H1 (cell line): ENCODE measurements at regions not wholly inside any gene's neighbourhood (a gene's known extent, or its start where the extent isn't known, plus 50 kb on each side); places are given as distances from the start of the nearest gene placed in this dataset.

Source experiments
- CTCF ChIA-PET: fragments of 300-600 bp; sonication (Branson Sonifier 250); formaldehyde crosslinking; loops from one replicate; lab custom pipeline; 2021; ENCODE audit not compliant: partially characterized antibody; lab: Charles Lee
- POLR2A ChIA-PET: fragments of 300-600 bp; sonication (Branson Sonifier 250); formaldehyde crosslinking; loops from one replicate; lab custom pipeline; 2021; ENCODE audit warnings: inconsistent platforms; ENCODE audit not compliant: partially characterized antibody; lab: Charles Lee
- DNase-seq, 2 experiments: peaks; one replicate each; pipeline versions ENCODE4 v3.0.0 to v3.0.0-alpha.2; 2010 to 2022; ENCODE audit warnings: low spot score in 2 of 2, low read depth in 1 of 2, mixed read lengths in 1 of 2
- FAIRE-seq: peaks from 2 replicates; lab custom pipeline; 2011; peaks lifted over from hg19 to GRCh38; lab: Jason Lieb, UNC
- H2AFZ ChIP-seq: 2 replicates; pipeline ENCODE4 v1.8.1; 2012; ENCODE audit warnings: low read length, inconsistent platforms
- H2AK5ac ChIP-seq: 2 replicates; pipeline ENCODE4 v1.6.1; 2013; ENCODE audit warnings: low read depth, low read length
- H2BK120ac ChIP-seq: replicated peaks from 2 replicates; pipeline ENCODE3; 2013; ENCODE audit warnings: low read depth, low read length, inconsistent platforms
- H2BK12ac ChIP-seq: 2 replicates; pipeline ENCODE4 v1.6.1; 2013; ENCODE audit warnings: low read depth, low read length
- H2BK15ac ChIP-seq: 2 replicates; pipeline ENCODE4 v1.6.1; 2013; ENCODE audit warnings: low read length
- H2BK20ac ChIP-seq: 2 replicates; pipeline ENCODE4 v1.6.1; 2013; ENCODE audit warnings: low read length
- H2BK5ac ChIP-seq: 2 replicates; pipeline ENCODE4 v1.6.1; 2013; ENCODE audit warnings: low read depth, low read length
- H3K14ac ChIP-seq: 2 replicates; pipeline ENCODE4 v1.6.1; 2013; ENCODE audit warnings: inconsistent platforms; ENCODE audit not compliant: insufficient read length
- H3K18ac ChIP-seq: 2 replicates; pipeline ENCODE4 v1.6.1; 2013; ENCODE audit warnings: low read length; ENCODE audit errors: extremely low read depth
- H3K23ac ChIP-seq: 2 replicates; pipeline ENCODE4 v1.6.1; 2013; ENCODE audit warnings: inconsistent platforms; ENCODE audit not compliant: insufficient read length
- H3K23me2 ChIP-seq: 2 replicates; pipeline ENCODE4 v1.6.1; 2013; ENCODE audit warnings: low read depth, low read length
- H3K27ac ChIP-seq: 2 replicates; pipeline ENCODE4 v1.6.1; 2011; ENCODE audit warnings: low read depth, low read length, inconsistent platforms
- H3K27me3 ChIP-seq, 4 experiments: replicated peaks in 1 of 4; 1 replicate in 1 of 4; 2 replicates in 3 of 4; pipeline versions ENCODE4 v1.6.1 to v1.8.1; 2011 to 2013; ENCODE audit warnings: low read length in 3 of 4, mild to moderate bottlenecking in 3 of 4, inconsistent platforms in 2 of 4, mixed read lengths in 2 of 4, moderate library complexity in 1 of 4; ENCODE audit not compliant: control insufficient read depth in 3 of 4, insufficient read depth in 3 of 4; ENCODE audit errors: extremely low read depth in 1 of 4
- H3K36me3 ChIP-seq, 4 experiments: 2 replicates each; pipeline versions ENCODE4 v1.6.1 to v1.8.1; 2011 to 2013; ENCODE audit warnings: mild to moderate bottlenecking in 4 of 4, low read length in 3 of 4, moderate library complexity in 2 of 4, control low read depth in 1 of 4, inconsistent platforms in 1 of 4; ENCODE audit not compliant: insufficient read depth in 4 of 4, control insufficient read depth in 2 of 4
- H3K4ac ChIP-seq: replicated peaks from 2 replicates; pipeline ENCODE3; 2013; ENCODE audit warnings: low read length, low read depth, mixed read lengths, inconsistent platforms; ENCODE audit not compliant: insufficient read length
- H3K4me1 ChIP-seq, 4 experiments: replicated peaks in 1 of 4; 1 replicate in 1 of 4; 2 replicates in 3 of 4; pipeline versions ENCODE4 v1.6.1 to v1.8.1; 2011 to 2013; ENCODE audit warnings: low read length in 3 of 4, inconsistent platforms in 2 of 4, mixed read lengths in 1 of 4; ENCODE audit not compliant: insufficient read depth in 4 of 4, control insufficient read depth in 3 of 4
- H3K4me2 ChIP-seq, 2 experiments: 2 replicates each; pipeline versions ENCODE4 v1.6.1 to v1.8.1; 2011 to 2013; ENCODE audit warnings: low read depth in 2 of 2, low read length in 2 of 2, control low read depth in 1 of 2, inconsistent platforms in 1 of 2, mild to moderate bottlenecking in 1 of 2; ENCODE audit not compliant: insufficient read depth in 1 of 2
- H3K4me3 ChIP-seq, 4 experiments: fragments of 200-600, 300-600 bp in 1 of 4; sonication (generic), shearing (Covaris generic), sonication (Bioruptor Twin) in 1 of 4; 2 replicates each; pipeline versions ENCODE4 v1.5.1 to v1.8.1; 2011 to 2016; ENCODE audit warnings: low read length in 4 of 4, low read depth in 3 of 4, control low read depth in 2 of 4, inconsistent platforms in 2 of 4, mild to moderate bottlenecking in 2 of 4, mixed read lengths in 1 of 4, moderate library complexity in 1 of 4; ENCODE audit not compliant: insufficient read depth in 2 of 4; ENCODE audit errors: extremely low read depth in 1 of 4
- H3K56ac ChIP-seq: replicated peaks from 2 replicates; pipeline ENCODE3; 2013; ENCODE audit warnings: low read depth, mild to moderate bottlenecking, mixed read lengths, low read length, inconsistent platforms; ENCODE audit not compliant: insufficient read length
- H3K79me1 ChIP-seq: 2 replicates; pipeline ENCODE4 v1.6.1; 2013; ENCODE audit warnings: low read depth, low read length, control low read depth
- H3K79me2 ChIP-seq, 2 experiments: 2 replicates each; pipeline versions ENCODE4 v1.6.1 to v1.8.1; 2012 to 2013; ENCODE audit warnings: low read length in 2 of 2, mild to moderate bottlenecking in 2 of 2, inconsistent platforms in 1 of 2; ENCODE audit not compliant: insufficient read depth in 2 of 2, control insufficient read depth in 1 of 2
- H3K9ac ChIP-seq, 4 experiments: replicated peaks in 1 of 4; 1 replicate in 1 of 4; 2 replicates in 3 of 4; pipeline versions ENCODE4 v1.6.1 to v1.8.1; 2011 to 2013; ENCODE audit warnings: low read depth in 3 of 4, low read length in 3 of 4, control low read depth in 2 of 4, mild to moderate bottlenecking in 2 of 4, moderate library complexity in 2 of 4, inconsistent platforms in 1 of 4; ENCODE audit errors: extremely low read depth in 1 of 4
- H3K9me3 ChIP-seq, 2 experiments: 2 replicates each; pipeline versions ENCODE4 v1.6.1 to v1.8.1; 2012 to 2013; ENCODE audit warnings: mild to moderate bottlenecking in 2 of 2, moderate library complexity in 2 of 2, control low read depth in 1 of 2, inconsistent platforms in 1 of 2, low read depth in 1 of 2, low read length in 1 of 2, mixed read lengths in 1 of 2; ENCODE audit not compliant: insufficient read depth in 2 of 2
- H4K20me1 ChIP-seq, 2 experiments: replicated peaks in 1 of 2; 2 replicates each; pipeline versions ENCODE3 to v1.8.1; 2011 to 2013; ENCODE audit warnings: inconsistent platforms in 2 of 2, low read length in 2 of 2, mild to moderate bottlenecking in 1 of 2; ENCODE audit not compliant: insufficient read depth in 2 of 2, control insufficient read depth in 1 of 2
- H4K5ac ChIP-seq: 2 replicates; pipeline ENCODE4 v1.6.1; 2013; ENCODE audit warnings: low read length, low read depth, mixed read lengths, inconsistent platforms; ENCODE audit not compliant: insufficient read length
- H4K8ac ChIP-seq: 2 replicates; pipeline ENCODE4 v1.8.0; 2013; ENCODE audit warnings: mild to moderate bottlenecking, moderate library complexity, low read length, inconsistent platforms; ENCODE audit not compliant: insufficient read depth; ENCODE audit errors: extremely low read depth
- H4K91ac ChIP-seq: replicated peaks from 2 replicates; pipeline ENCODE3; 2013; ENCODE audit warnings: low read length, mixed read lengths, inconsistent platforms; ENCODE audit not compliant: insufficient read length
- CEBPB ChIP-seq: IDR thresholded peaks from 2 replicates; pipeline ENCODE4 v1.6.1; 2012; ENCODE audit warnings: low read depth, low read length
- CHD2 ChIP-seq: IDR thresholded peaks from 2 replicates; pipeline ENCODE4 v1.6.1; 2012; ENCODE audit warnings: low read length, improper control_type of control experiment
- CTCF ChIP-seq, 3 experiments: IDR thresholded peaks; 1 replicate in 2 of 3; 2 replicates in 1 of 3; pipeline versions ENCODE4 v1.5.1 to v1.6.1; 2011; ENCODE audit warnings: low read length in 3 of 3, mild to moderate bottlenecking in 3 of 3, inconsistent platforms in 2 of 3, low read depth in 1 of 3, moderate library complexity in 1 of 3; ENCODE audit not compliant: insufficient read depth in 1 of 3; ENCODE audit errors: control extremely low read depth in 1 of 3
- EZH2 ChIP-seq: fragments of 200-600 bp; sonication (generic); IDR thresholded peaks from 2 replicates; pipeline ENCODE4 v1.7.1; 2012; ENCODE audit warnings: low read depth, mild to moderate bottlenecking, moderate library complexity, low read length, inconsistent platforms; ENCODE audit not compliant: severe bottlenecking
- GTF2F1 ChIP-seq: IDR thresholded peaks from 2 replicates; pipeline ENCODE4 v1.6.1; 2012; ENCODE audit warnings: low read depth, low read length, improper control_type of control experiment, borderline replicate concordance
- JUN ChIP-seq: IDR thresholded peaks from 2 replicates; pipeline ENCODE4 v1.6.1; 2011; ENCODE audit warnings: low read depth, mild to moderate bottlenecking, improper control_type of control experiment, low read length
- KDM4A ChIP-seq: IDR thresholded peaks from one replicate; pipeline ENCODE4 v1.7.1; 2012; ENCODE audit warnings: low read depth, mild to moderate bottlenecking, moderate library complexity, low read length, inconsistent platforms; ENCODE audit not compliant: severe bottlenecking
- NRF1 ChIP-seq: IDR thresholded peaks from 2 replicates; pipeline ENCODE4 v1.6.1; 2011; ENCODE audit warnings: mild to moderate bottlenecking, low read depth, low read length, improper control_type of control experiment
- PHF8 ChIP-seq: fragments of 200-600 bp; sonication (generic); conservative IDR thresholded peaks from 2 replicates; pipeline ENCODE4 v1.7.1; 2012; ENCODE audit warnings: low read depth, mild to moderate bottlenecking, inconsistent platforms, low read length, moderate library complexity
- SIX5 ChIP-seq: IDR thresholded peaks from 2 replicates; pipeline ENCODE4 v1.6.1; 2011; ENCODE audit warnings: mild to moderate bottlenecking, low read depth, low read length
- SRF ChIP-seq: IDR thresholded peaks from 2 replicates; pipeline ENCODE4 v1.6.1; 2011; ENCODE audit warnings: mild to moderate bottlenecking, low read depth, low read length, moderate library complexity
- TAF1 ChIP-seq: IDR thresholded peaks from 2 replicates; pipeline ENCODE4 v1.6.1; 2011; ENCODE audit warnings: mild to moderate bottlenecking, low read depth, low read length
- TBP ChIP-seq: IDR thresholded peaks from 2 replicates; pipeline ENCODE4 v1.6.1; 2011; ENCODE audit warnings: low read depth, low read length, improper control_type of control experiment
- YY1 ChIP-seq: IDR thresholded peaks from 2 replicates; pipeline ENCODE4 v1.6.1; 2011; ENCODE audit warnings: low read depth, mild to moderate bottlenecking, low read length
- WGBS, 2 experiments: shearing (Covaris generic) in 1 of 2; methylation state at CpG; one replicate each; pipeline versions ENCODE4 v1.1.6 to v1.1.7; 2013 to 2015; ENCODE audit warnings: low lambda C conversion rate in 2 of 2, mixed read lengths in 2 of 2, inconsistent platforms in 1 of 2, low coverage in 1 of 2, missing lambda C conversion rate in 1 of 2; ENCODE audit not compliant: insufficient replicate concordance in 2 of 2, insufficient coverage in 1 of 2, insufficient read length in 1 of 2; ENCODE audit errors: extremely low coverage in 1 of 2, missing lambda C conversion rate in 1 of 2; 5-methylcytosine and 5-hydroxymethylcytosine counted together

- no peak overlapping the region for H4K91ac ChIP-seq
- FAIRE-seq (no peak), DNase-seq (no peak)
- peaks cover 0 to 6% (median 1%) of the 10 kb centered on the region in 4 experiments; a peak in 2 of 7 replicates for H3K4me1 ChIP-seq
- no peaks in the 10 kb centered on the region for H3K27me3 ChIP-seq
- H2BK15ac ChIP-seq: no peak overlapping the region
- no peak overlapping the region for H3K4me2 ChIP-seq
- H3K18ac ChIP-seq: no peak overlapping the region
- no peaks in the 10 kb centered on the region for H4K20me1 ChIP-seq
- H3K79me1 ChIP-seq: no peaks in the 10 kb centered on the region
- H3K23me2 ChIP-seq: no peaks in the 10 kb centered on the region
- CTCF ChIA-PET: no interaction called here
- H3K9ac ChIP-seq: no peak overlapping the region
- POLR2A ChIA-PET: no interaction called here
- 86% methylated on average over 2 of the region's 2 CpGs; no CpG with 5 or more reads in 1 of the 2 experiments for WGBS, 2 experiments
- H2BK5ac ChIP-seq: no peak overlapping the region
- H3K14ac ChIP-seq: no peak overlapping the region
- no peaks in the 10 kb centered on the region for H3K9me3 ChIP-seq
- H4K5ac ChIP-seq: no peak overlapping the region
- H3K27ac ChIP-seq: no peak overlapping the region
- no peak overlapping the region for H2AK5ac ChIP-seq
- H2AFZ ChIP-seq: no peak overlapping the region
- H3K79me2 ChIP-seq: no peaks in the 10 kb centered on the region
- H3K36me3 ChIP-seq: no peaks in the 10 kb centered on the region
- H3K4ac ChIP-seq: no peak overlapping the region
- H2BK12ac ChIP-seq: no peak overlapping the region
- H2BK120ac ChIP-seq: no peak overlapping the region
- H3K56ac ChIP-seq: no peak overlapping the region
- no peak overlapping the region for H3K23ac ChIP-seq
- no peak overlapping the region for H3K4me3 ChIP-seq
- no peak overlapping the region for H2BK20ac ChIP-seq
- H4K8ac ChIP-seq: no peak overlapping the region
- TF ChIP-seq TAF1 (no peak), SIX5 (no peak), JUN (no peak), NRF1 (no peak), TBP (no peak), EZH2 (no peak), CTCF (IDR thresholded peaks at IDR 0.05; ENCODE audit: control extremely low read depth in 1 of 3, insufficient read depth in 1 of 3, low read depth in 1 of 3, low read length in 3 of 3) (no peak), YY1 (no peak), PHF8 (no peak), GTF2F1 (no peak), KDM4A (no peak), CHD2 (no peak), SRF (no peak), CEBPB (no peak)
Observed at GRCh38 chrX:122878269-122878668, 305.8 kb upstream of the GRIA3 start.
